NCI-H1092 treated with DMSO at 0.1 percent for 48 hours (cell line): ENCODE measurements at regions not wholly inside any gene's neighbourhood (a gene's known extent, or its start where the extent isn't known, plus 50 kb on each side); places are given as distances from the start of the nearest gene placed in this dataset.

Experiments
- DNase-seq: peaks from one replicate; lab custom pipeline; 2025; lab: John Stamatoyannopoulos, UW

- DNase-seq: peak; percentile 55
Measured at GRCh38 chr11:123304828-123305466, 109.9 kb upstream of the CLMP start.

GRCh38 chr11:123303924-123304323 lies 108.9 kb upstream of the CLMP start:
- DNase-seq: no peak

- no peak for DNase-seq
Measured at GRCh38 chr11:123302751-123303195, 107.7 kb upstream of the CLMP start.

- peak; percentile 51 for DNase-seq
Measured at GRCh38 chr11:123301696-123302400, 106.8 kb upstream of the CLMP start.

- DNase-seq: peak; percentile 45
Measured at GRCh38 chr11:123301013-123301591, 106.1 kb upstream of the CLMP start.

GRCh38 chr11:123299721-123300120 lies 104.7 kb upstream of the CLMP start:
- DNase-seq: no peak

- DNase-seq: no peak
Measured at GRCh38 chr11:123298488-123299447, 103.7 kb upstream of the CLMP start.

GRCh38 chr11:123292647-123293046 lies 97.6 kb upstream of the CLMP start:
- no peak for DNase-seq

- DNase-seq: no peak
Measured at GRCh38 chr11:123291201-123291869, 96.3 kb upstream of the CLMP start.

GRCh38 chr11:123286761-123287160 lies 91.7 kb upstream of the CLMP start:
- no peak for DNase-seq

GRCh38 chr11:123286255-123286654 lies 91.2 kb upstream of the CLMP start:
- no peak for DNase-seq

GRCh38 chr11:123284454-123284853 lies 89.4 kb upstream of the CLMP start:
- DNase-seq: no peak

GRCh38 chr11:123282597-123282996 lies 87.5 kb upstream of the CLMP start:
- no peak for DNase-seq

- no peak for DNase-seq
Measured at GRCh38 chr11:123273616-123274015, 78.6 kb upstream of the CLMP start.

- no peak for DNase-seq
Measured at GRCh38 chr11:123272565-123272964, 77.5 kb upstream of the CLMP start.

- DNase-seq: peak; percentile 31
Measured at GRCh38 chr11:123268156-123268555, 73.1 kb upstream of the CLMP start.

GRCh38 chr11:123265951-123266350 lies 70.9 kb upstream of the CLMP start:
- DNase-seq: no peak

- DNase-seq: no peak
Measured at GRCh38 chr11:123264431-123264780, 69.4 kb upstream of the CLMP start.

GRCh38 chr11:123261345-123262106 lies 66.5 kb upstream of the CLMP start:
- DNase-seq: peak; percentile 82

- DNase-seq: no peak
Measured at GRCh38 chr11:123260511-123261211, 65.6 kb upstream of the CLMP start.
